Liver (tissue), 8 donors: ENCODE measurements at regions not wholly inside any gene's neighbourhood (a gene's known extent, or its start where the extent isn't known, plus 50 kb on each side); places are given as distances from the start of the nearest gene placed in this dataset.

Experiments
- DNase-seq: peaks from one replicate; pipeline ENCODE4 v3.0.0-alpha.2; 2017; ENCODE audit warnings: low spot score
- H3K27ac ChIP-seq, 2 donors: one replicate each; pipeline ENCODE4 v1.7.0; 2013; ENCODE audit warnings: inconsistent platforms in 2 of 2, low read length in 2 of 2, control low read depth in 1 of 2, low read depth in 1 of 2, mild to moderate bottlenecking in 1 of 2
- H3K27me3 ChIP-seq, 4 donors: one replicate each; pipeline versions ENCODE4 v1.6.1 to v1.7.0; 2013; ENCODE audit warnings: low read length in 3 of 4, inconsistent platforms in 1 of 4, mild to moderate bottlenecking in 1 of 4, moderate library complexity in 1 of 4; ENCODE audit not compliant: control insufficient read depth in 4 of 4, insufficient read depth in 4 of 4
- H3K36me3 ChIP-seq, 4 donors: one replicate each; pipeline versions ENCODE4 v1.6.1 to v1.7.0; 2013; ENCODE audit warnings: low read length in 3 of 4, mild to moderate bottlenecking in 3 of 4, low read depth in 1 of 4, moderate library complexity in 1 of 4; ENCODE audit not compliant: control insufficient read depth in 4 of 4, insufficient read depth in 3 of 4
- H3K4me1 ChIP-seq, 4 donors: one replicate each; pipeline versions ENCODE4 v1.6.1 to v1.7.0; 2013; ENCODE audit warnings: low read length in 3 of 4, mild to moderate bottlenecking in 3 of 4, moderate library complexity in 1 of 4; ENCODE audit not compliant: control insufficient read depth in 4 of 4, insufficient read depth in 4 of 4
- H3K4me3 ChIP-seq, 3 donors: one replicate each; pipeline versions ENCODE4 v1.6.1 to v1.7.0; 2013; ENCODE audit warnings: low read length in 3 of 3, control low read depth in 1 of 3, low read depth in 1 of 3, mild to moderate bottlenecking in 1 of 3
- H3K9ac ChIP-seq, 2 donors: one replicate each; pipeline ENCODE4 v1.7.0; 2013; ENCODE audit warnings: low read length in 2 of 2, mild to moderate bottlenecking in 2 of 2, moderate library complexity in 2 of 2, control low read depth in 1 of 2, low read depth in 1 of 2
- H3K9me3 ChIP-seq, 4 donors: one replicate each; pipeline versions ENCODE4 v1.6.1 to v1.7.0; 2013; ENCODE audit warnings: low read length in 3 of 4; ENCODE audit not compliant: control insufficient read depth in 4 of 4
- EGR1 ChIP-seq, 2 donors: IDR thresholded peaks; 2 replicates each; pipeline ENCODE4 v1.6.1; 2016 to 2018; ENCODE audit warnings: antibody characterized with exemption in 2 of 2, low read depth in 2 of 2
- FOXA1 ChIP-seq: IDR thresholded peaks from 2 replicates; pipeline ENCODE4 v1.6.1; 2016; ENCODE audit warnings: antibody characterized with exemption
- FOXA2 ChIP-seq: IDR thresholded peaks from 2 replicates; pipeline ENCODE4 v1.6.1; 2016; ENCODE audit warnings: antibody characterized with exemption
- GABPA ChIP-seq, 2 donors: IDR thresholded peaks in 1 of 2; conservative IDR thresholded peaks in 1 of 2; 2 replicates each; pipeline ENCODE4 v1.6.1; 2016; ENCODE audit warnings: antibody characterized with exemption in 2 of 2, mild to moderate bottlenecking in 1 of 2, moderate library complexity in 1 of 2
- HNF4A ChIP-seq, 2 donors: conservative IDR thresholded peaks; 2 replicates each; pipeline ENCODE4 v1.6.1; 2016; ENCODE audit warnings: antibody characterized with exemption in 2 of 2, mild to moderate bottlenecking in 2 of 2
- HNF4G ChIP-seq: IDR thresholded peaks from 2 replicates; pipeline ENCODE4 v1.6.1; 2016; ENCODE audit warnings: antibody characterized with exemption
- JUND ChIP-seq, 2 donors: IDR thresholded peaks; 2 replicates each; pipeline ENCODE4 v1.6.1; 2016; ENCODE audit warnings: antibody characterized with exemption in 2 of 2
- NR2F2 ChIP-seq: IDR thresholded peaks from 2 replicates; pipeline ENCODE4 v1.6.1; 2016; ENCODE audit warnings: antibody characterized with exemption
- RAD21 ChIP-seq, 2 donors: IDR thresholded peaks; 2 replicates each; pipeline ENCODE4 v1.6.1; 2016; ENCODE audit warnings: antibody characterized with exemption in 2 of 2, mild to moderate bottlenecking in 2 of 2
- RXRA ChIP-seq, 2 donors: IDR thresholded peaks; 2 replicates each; pipeline ENCODE4 v1.6.1; 2017 to 2018; ENCODE audit warnings: antibody characterized with exemption in 2 of 2, mild to moderate bottlenecking in 1 of 2
- SP1 ChIP-seq: IDR thresholded peaks from 2 replicates; pipeline ENCODE4 v1.6.1; 2018; ENCODE audit warnings: antibody characterized with exemption, mild to moderate bottlenecking
- TAF1 ChIP-seq: conservative IDR thresholded peaks from 2 replicates; pipeline ENCODE4 v1.6.1; 2016; ENCODE audit warnings: antibody characterized with exemption, mild to moderate bottlenecking
- YY1 ChIP-seq: IDR thresholded peaks from 2 replicates; pipeline ENCODE4 v1.6.1; 2016; ENCODE audit warnings: antibody characterized with exemption, mild to moderate bottlenecking
- WGBS: extraction: QIAGEN DNeasy Blood & Tissue Kit; methylation state at CpG from one replicate; pipeline ENCODE4 v1.1.7; 2013; 5-methylcytosine and 5-hydroxymethylcytosine counted together
- TF ChIP-seq, protein P1 (sequence below): IDR thresholded peaks from 2 replicates; pipeline ENCODE4 v1.6.1; 2016; ENCODE audit warnings: antibody characterized with exemption, mild to moderate bottlenecking
- TF ChIP-seq, protein P2 (sequence below): IDR thresholded peaks from 2 replicates; pipeline ENCODE4 v1.6.1; 2016; ENCODE audit warnings: antibody characterized with exemption
- TF ChIP-seq, protein P3 (sequence below): fragments of 150-350 bp; IDR thresholded peaks from 2 replicates; pipeline ENCODE4 v1.5.1; 2017; ENCODE audit warnings: improper control_type of control experiment, low read depth, low read length; ENCODE audit not compliant: missing input control
- TF ChIP-seq, protein P4 (sequence below): IDR thresholded peaks from 2 replicates; pipeline ENCODE4 v1.6.1; 2016; ENCODE audit warnings: antibody characterized with exemption
- TF ChIP-seq, protein P5 (sequence below): IDR thresholded peaks from 2 replicates; pipeline ENCODE4 v1.6.1; 2016; ENCODE audit warnings: antibody characterized with exemption
- donor health status: healthy.
- donor health status: healthy.
- donor health status: healthy.
- donor health status: healthy.
- donor health status: healthy.

DNA sequence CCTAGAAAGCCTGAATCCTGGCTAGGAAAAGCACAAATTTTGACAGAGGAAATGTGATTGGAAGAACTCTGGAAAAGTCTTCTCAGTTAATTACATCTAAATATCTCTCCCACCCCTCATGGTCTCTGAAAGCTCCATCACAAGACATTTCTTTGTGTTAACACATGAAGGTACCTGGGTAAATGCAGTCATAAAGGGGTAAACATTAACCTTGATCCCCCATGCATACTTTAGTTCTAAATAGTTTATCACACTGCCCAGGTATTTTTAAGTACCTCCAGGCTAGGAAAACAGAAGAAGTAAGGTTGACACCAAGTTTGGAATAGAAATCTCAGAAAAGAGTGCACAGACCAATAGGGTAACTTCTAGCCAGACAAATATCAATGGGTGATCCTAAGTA lies 334.5 kb downstream of the PIK3R1 start:
- H3K9ac ChIP-seq = no peak overlapping the region
- no peak for DNase-seq
- TF ChIP-seq SP1 (no peak), NR2F2 (no peak), HNF4G (no peak), GABPA (IDR thresholded peaks at IDR 0.05 in 1 of 2, conservative IDR thresholded peaks at IDR 0.05 in 1 of 2) (no peak), TAF1 (no peak), YY1 (no peak), EGR1 (IDR thresholded peaks at IDR 0.05; ENCODE audit: low read depth in 2 of 2) (no peak), FOXA1 (no peak), RAD21 (IDR thresholded peaks at IDR 0.05) (no peak), HNF4A (conservative IDR thresholded peaks at IDR 0.05) (no peak), RXRA (IDR thresholded peaks at IDR 0.05) (no peak), FOXA2 (no peak)
- TF ChIP-seq, protein P1, sequence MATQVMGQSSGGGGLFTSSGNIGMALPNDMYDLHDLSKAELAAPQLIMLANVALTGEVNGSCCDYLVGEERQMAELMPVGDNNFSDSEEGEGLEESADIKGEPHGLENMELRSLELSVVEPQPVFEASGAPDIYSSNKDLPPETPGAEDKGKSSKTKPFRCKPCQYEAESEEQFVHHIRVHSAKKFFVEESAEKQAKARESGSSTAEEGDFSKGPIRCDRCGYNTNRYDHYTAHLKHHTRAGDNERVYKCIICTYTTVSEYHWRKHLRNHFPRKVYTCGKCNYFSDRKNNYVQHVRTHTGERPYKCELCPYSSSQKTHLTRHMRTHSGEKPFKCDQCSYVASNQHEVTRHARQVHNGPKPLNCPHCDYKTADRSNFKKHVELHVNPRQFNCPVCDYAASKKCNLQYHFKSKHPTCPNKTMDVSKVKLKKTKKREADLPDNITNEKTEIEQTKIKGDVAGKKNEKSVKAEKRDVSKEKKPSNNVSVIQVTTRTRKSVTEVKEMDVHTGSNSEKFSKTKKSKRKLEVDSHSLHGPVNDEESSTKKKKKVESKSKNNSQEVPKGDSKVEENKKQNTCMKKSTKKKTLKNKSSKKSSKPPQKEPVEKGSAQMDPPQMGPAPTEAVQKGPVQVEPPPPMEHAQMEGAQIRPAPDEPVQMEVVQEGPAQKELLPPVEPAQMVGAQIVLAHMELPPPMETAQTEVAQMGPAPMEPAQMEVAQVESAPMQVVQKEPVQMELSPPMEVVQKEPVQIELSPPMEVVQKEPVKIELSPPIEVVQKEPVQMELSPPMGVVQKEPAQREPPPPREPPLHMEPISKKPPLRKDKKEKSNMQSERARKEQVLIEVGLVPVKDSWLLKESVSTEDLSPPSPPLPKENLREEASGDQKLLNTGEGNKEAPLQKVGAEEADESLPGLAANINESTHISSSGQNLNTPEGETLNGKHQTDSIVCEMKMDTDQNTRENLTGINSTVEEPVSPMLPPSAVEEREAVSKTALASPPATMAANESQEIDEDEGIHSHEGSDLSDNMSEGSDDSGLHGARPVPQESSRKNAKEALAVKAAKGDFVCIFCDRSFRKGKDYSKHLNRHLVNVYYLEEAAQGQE = no peak
- TF ChIP-seq, protein P2, sequence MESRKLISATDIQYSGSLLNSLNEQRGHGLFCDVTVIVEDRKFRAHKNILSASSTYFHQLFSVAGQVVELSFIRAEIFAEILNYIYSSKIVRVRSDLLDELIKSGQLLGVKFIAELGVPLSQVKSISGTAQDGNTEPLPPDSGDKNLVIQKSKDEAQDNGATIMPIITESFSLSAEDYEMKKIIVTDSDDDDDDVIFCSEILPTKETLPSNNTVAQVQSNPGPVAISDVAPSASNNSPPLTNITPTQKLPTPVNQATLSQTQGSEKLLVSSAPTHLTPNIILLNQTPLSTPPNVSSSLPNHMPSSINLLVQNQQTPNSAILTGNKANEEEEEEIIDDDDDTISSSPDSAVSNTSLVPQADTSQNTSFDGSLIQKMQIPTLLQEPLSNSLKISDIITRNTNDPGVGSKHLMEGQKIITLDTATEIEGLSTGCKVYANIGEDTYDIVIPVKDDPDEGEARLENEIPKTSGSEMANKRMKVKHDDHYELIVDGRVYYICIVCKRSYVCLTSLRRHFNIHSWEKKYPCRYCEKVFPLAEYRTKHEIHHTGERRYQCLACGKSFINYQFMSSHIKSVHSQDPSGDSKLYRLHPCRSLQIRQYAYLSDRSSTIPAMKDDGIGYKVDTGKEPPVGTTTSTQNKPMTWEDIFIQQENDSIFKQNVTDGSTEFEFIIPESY = no peak
- TF ChIP-seq, protein P3, sequence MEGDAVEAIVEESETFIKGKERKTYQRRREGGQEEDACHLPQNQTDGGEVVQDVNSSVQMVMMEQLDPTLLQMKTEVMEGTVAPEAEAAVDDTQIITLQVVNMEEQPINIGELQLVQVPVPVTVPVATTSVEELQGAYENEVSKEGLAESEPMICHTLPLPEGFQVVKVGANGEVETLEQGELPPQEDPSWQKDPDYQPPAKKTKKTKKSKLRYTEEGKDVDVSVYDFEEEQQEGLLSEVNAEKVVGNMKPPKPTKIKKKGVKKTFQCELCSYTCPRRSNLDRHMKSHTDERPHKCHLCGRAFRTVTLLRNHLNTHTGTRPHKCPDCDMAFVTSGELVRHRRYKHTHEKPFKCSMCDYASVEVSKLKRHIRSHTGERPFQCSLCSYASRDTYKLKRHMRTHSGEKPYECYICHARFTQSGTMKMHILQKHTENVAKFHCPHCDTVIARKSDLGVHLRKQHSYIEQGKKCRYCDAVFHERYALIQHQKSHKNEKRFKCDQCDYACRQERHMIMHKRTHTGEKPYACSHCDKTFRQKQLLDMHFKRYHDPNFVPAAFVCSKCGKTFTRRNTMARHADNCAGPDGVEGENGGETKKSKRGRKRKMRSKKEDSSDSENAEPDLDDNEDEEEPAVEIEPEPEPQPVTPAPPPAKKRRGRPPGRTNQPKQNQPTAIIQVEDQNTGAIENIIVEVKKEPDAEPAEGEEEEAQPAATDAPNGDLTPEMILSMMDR = no peak
- TF ChIP-seq, protein P4, sequence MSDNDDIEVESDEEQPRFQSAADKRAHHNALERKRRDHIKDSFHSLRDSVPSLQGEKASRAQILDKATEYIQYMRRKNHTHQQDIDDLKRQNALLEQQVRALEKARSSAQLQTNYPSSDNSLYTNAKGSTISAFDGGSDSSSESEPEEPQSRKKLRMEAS = no peak

DNA sequence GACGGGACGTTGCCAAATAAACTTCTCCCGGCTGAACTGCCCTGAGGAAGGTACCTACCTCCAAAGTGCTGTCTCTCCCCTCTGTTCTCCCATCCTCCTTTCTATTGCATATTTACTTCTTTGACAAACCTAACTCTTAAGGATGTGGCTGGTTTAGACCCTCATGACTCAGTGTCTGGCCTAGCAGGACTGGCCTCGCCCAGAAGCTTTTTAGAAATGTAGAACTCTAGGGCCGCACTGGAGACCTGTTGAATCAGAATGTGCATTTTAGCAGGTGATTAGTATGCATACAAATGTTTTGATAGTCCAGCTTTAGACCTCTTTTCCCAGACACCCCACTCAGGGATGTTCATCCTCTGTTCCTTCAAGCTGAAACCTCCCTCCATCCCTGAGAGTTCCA lies 335.9 kb downstream of the PIK3R1 start:
- Histone ChIP-seq H3K36me3 (no peaks in the 10 kb centered on the region), H3K4me3 (no peak overlapping the region), H3K9ac (no peak overlapping the region), H3K27me3 (no peaks in the 10 kb centered on the region), H3K4me1 (peaks cover 0 to 6% (median 4%) of the 10 kb centered on the region in 4 donors), H3K9me3 (no peaks in the 10 kb centered on the region), H3K27ac (no peak overlapping the region)
- DNase-seq = no peak
- 77% methylated on average over 5 of the region's 5 CpGs for WGBS
- TF ChIP-seq, protein P4 = no peak
- TF ChIP-seq JUND (IDR thresholded peaks at IDR 0.05) (no peak), EGR1 (IDR thresholded peaks at IDR 0.05; ENCODE audit: low read depth in 2 of 2) (no peak), SP1 (no peak), RXRA (IDR thresholded peaks at IDR 0.05) (no peak), RAD21 (IDR thresholded peaks at IDR 0.05) (no peak), HNF4A (conservative IDR thresholded peaks at IDR 0.05) (no peak), FOXA2 (no peak), TAF1 (no peak), GABPA (IDR thresholded peaks at IDR 0.05 in 1 of 2, conservative IDR thresholded peaks at IDR 0.05 in 1 of 2) (no peak), FOXA1 (no peak)
- TF ChIP-seq, protein P2 = no peak
- TF ChIP-seq, protein P5, sequence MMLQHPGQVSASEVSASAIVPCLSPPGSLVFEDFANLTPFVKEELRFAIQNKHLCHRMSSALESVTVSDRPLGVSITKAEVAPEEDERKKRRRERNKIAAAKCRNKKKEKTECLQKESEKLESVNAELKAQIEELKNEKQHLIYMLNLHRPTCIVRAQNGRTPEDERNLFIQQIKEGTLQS = no peak
- TF ChIP-seq, protein P3 = no peak

More for the DNA sequence above, 334.5 kb downstream of the PIK3R1 start:
- Histone ChIP-seq H3K4me3 (no peak overlapping the region), H3K9me3 (no peaks in the 10 kb centered on the region), H3K27ac (no peak overlapping the region), H3K36me3 (no peaks in the 10 kb centered on the region), H3K4me1 (peaks cover 0 to 2% (median under 1%) of the 10 kb centered on the region in 4 donors), H3K27me3 (no peaks in the 10 kb centered on the region)
